Uterus (tissue), 3 donors: ENCODE measurements at regions not wholly inside any gene's neighbourhood (a gene's known extent, or its start where the extent isn't known, plus 50 kb on each side); places are given as distances from the start of the nearest gene placed in this dataset.

Experiments
- DNase-seq, 2 donors: peaks; one replicate each; pipeline ENCODE4 v3.0.0-alpha.2; 2019 to 2020
- H3K27ac ChIP-seq, 2 donors: fragments of 200-600 bp; sonication (generic); 1 replicate in 1 of 2; 2 replicates in 1 of 2; pipeline ENCODE4 v1.5.1; 2016 to 2018
- H3K27me3 ChIP-seq, 2 donors: fragments of 200-600 bp; sonication (generic); one replicate each; pipeline ENCODE4 v1.5.1; 2018 to 2019; ENCODE audit warnings: control low read depth in 1 of 2
- H3K36me3 ChIP-seq, 2 donors: fragments of 200-600 bp; sonication (generic); one replicate each; pipeline ENCODE4 v1.5.1; 2019; ENCODE audit warnings: control low read depth in 1 of 2
- H3K4me1 ChIP-seq, 2 donors: fragments of 200-600 bp; sonication (generic); one replicate each; pipeline ENCODE4 v1.5.1; 2018 to 2019; ENCODE audit warnings: control low read depth in 1 of 2
- H3K4me3 ChIP-seq, 2 donors: fragments of 200-600 bp; sonication (generic); 1 replicate in 1 of 2; 2 replicates in 1 of 2; pipeline ENCODE4 v1.5.1; 2018 to 2019; ENCODE audit warnings: mild to moderate bottlenecking in 1 of 2
- H3K9me3 ChIP-seq, 2 donors: fragments of 200-600 bp; sonication (generic); one replicate each; pipeline ENCODE4 v1.5.1; 2019; ENCODE audit warnings: control low read depth in 1 of 2
- CTCF ChIP-seq, 4 experiments: fragments of 200-600 bp in 2 of 4; fragments of 450-650 bp in 2 of 4; sonication (generic) in 2 of 4; IDR thresholded peaks; one replicate each; pipeline ENCODE4 v1.5.1; 2016 to 2019; ENCODE audit warnings: antibody characterized with exemption in 4 of 4, mild to moderate bottlenecking in 2 of 4, moderate library complexity in 1 of 4
- POLR2A ChIP-seq, 2 donors: fragments of 450-650 bp; IDR thresholded peaks; one replicate each; pipeline ENCODE4 v1.6.1; 2016; ENCODE audit warnings: antibody characterized with exemption in 2 of 2, mild to moderate bottlenecking in 1 of 2, moderate library complexity in 1 of 2
- intact Hi-C: fragments of 100-400 bp; cut with DNase I; formaldehyde crosslinking; loops from one replicate; pipeline ENCODE4 v1.15.1; 2023; ENCODE audit warnings: low total_unique reads
- donor health status: DM: yes; HTN: yes; CAD: no.

DNA sequence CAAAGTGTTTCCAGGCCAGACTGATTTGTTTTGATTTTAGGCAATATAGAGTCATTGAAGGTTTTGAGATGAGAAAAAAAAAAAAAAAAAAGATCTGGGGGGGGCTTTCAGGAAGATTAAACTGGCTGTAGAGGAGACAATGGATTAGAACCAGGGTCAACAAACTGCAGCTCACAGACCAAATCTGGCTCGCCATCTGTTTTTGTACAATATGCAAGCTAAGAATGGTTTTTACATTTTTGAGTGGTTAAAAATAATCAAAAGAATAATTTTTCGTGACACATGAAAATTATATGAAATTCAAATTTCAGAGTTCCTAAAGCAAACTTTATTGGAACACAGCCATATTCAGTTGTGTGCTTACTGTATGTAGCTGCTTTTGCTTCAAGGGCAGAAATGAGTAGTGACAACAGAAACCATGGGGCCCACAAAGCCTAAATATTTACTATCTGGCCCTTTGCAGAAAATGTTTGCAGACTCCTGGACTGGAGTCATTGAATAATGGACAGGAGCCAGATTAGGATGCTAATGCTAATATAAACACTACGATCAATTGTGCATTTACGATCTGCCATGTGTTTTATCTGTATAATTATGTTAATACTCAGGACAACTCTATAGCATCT is 375.7 kb upstream of the DAB1 start:
- H3K4me1 ChIP-seq, result no peaks in the 10 kb centered on the region
- no peak for DNase-seq
- no peak overlapping the region for H3K4me3 ChIP-seq
- no peak overlapping the region for H3K27ac ChIP-seq
- intact Hi-C loops, result no loop called here
- no peaks in the 10 kb centered on the region for H3K27me3 ChIP-seq
- no peaks in the 10 kb centered on the region for H3K9me3 ChIP-seq
- no peaks in the 10 kb centered on the region for H3K36me3 ChIP-seq
- TF ChIP-seq POLR2A (IDR thresholded peaks at IDR 0.05) (no peak), CTCF (IDR thresholded peaks at IDR 0.05) (no peak)

DNA sequence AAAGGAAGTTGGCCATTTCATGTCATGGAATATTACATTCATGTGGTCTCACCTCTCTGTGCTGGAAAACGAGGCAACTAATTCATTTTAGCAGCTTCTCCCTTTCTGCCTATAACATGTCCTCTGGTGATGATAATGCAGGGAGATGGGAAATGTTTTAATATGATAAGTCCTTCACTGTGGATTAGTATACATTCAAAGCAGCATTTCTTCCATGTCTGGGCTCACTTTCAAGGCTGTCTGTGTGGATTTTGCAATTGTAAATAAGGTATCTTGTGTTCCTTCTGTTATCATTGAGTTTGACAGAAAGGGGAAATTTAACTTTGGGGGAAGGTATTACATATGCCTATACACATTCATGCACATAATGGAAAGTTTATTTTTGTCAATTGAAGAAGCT is 374.7 kb upstream of the DAB1 start:
- no peak for TF ChIP-seq CTCF (IDR thresholded peaks at IDR 0.05)
- no peak for TF ChIP-seq POLR2A (IDR thresholded peaks at IDR 0.05)
- H3K27ac ChIP-seq, result no peak overlapping the region
- DNase-seq, result no peak
- no peaks in the 10 kb centered on the region for H3K4me1 ChIP-seq
- H3K9me3 ChIP-seq, result no peaks in the 10 kb centered on the region
- H3K36me3 ChIP-seq, result no peaks in the 10 kb centered on the region
- no peaks in the 10 kb centered on the region for H3K27me3 ChIP-seq
- intact Hi-C loops, result no loop called here
- no peak overlapping the region for H3K4me3 ChIP-seq

DNA sequence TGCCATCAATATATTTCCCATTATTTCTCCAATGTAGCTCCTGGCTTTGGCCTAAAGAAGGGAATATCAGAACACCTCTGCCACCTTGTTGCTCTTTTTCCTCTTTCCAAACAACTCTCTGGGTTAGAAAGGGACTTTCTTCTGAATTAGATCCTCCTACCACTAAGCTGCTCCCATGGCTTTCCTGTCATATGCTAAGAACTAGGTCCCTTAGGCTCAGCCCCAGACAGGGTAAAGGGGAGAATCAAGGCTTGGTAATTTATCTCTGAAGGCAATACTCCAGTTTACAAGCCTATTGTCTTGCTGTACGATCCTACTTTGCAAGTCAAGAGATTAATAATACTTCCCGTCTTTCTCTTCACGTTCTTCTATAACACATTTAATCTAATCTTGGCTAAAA is 373.2 kb upstream of the DAB1 start:
- H3K27ac ChIP-seq, result no peak overlapping the region
- DNase-seq, result no peak
- H3K4me1 ChIP-seq, result no peaks in the 10 kb centered on the region
- TF ChIP-seq POLR2A (IDR thresholded peaks at IDR 0.05), result no peak
- intact Hi-C loops, result no loop called here
- no peaks in the 10 kb centered on the region for H3K9me3 ChIP-seq
- H3K27me3 ChIP-seq, result no peaks in the 10 kb centered on the region
- no peaks in the 10 kb centered on the region for H3K36me3 ChIP-seq
- H3K4me3 ChIP-seq, result no peak overlapping the region

DNA sequence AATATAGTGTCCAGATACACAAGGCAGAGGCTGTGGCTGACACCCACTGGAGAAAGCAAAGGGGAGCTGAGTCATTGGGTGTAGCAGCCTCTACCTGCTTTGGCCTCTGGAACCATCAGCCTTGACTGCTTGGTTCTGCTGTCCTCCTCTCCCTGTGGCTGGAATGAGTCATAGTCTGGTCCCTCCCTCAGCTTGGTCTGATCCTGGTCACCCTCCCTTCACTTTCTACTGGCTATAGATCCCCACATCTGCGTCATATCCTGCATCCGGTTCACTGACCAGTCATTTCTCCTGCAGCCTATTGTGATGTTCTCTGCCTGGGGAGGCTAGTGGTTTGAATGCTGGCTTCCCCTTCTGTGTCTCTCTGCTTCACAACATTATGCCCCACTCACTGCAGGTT is 372.8 kb upstream of the DAB1 start:
- no peak for DNase-seq
- Histone ChIP-seq H3K4me1 (no peaks in the 10 kb centered on the region), H3K27ac (no peak overlapping the region), H3K27me3 (no peaks in the 10 kb centered on the region), H3K36me3 (no peaks in the 10 kb centered on the region), H3K4me3 (no peak overlapping the region), H3K9me3 (no peaks in the 10 kb centered on the region)
- TF ChIP-seq CTCF (IDR thresholded peaks at IDR 0.05), result no peak
- no peak for TF ChIP-seq POLR2A (IDR thresholded peaks at IDR 0.05)
- intact Hi-C loops, result no loop called here

DNA sequence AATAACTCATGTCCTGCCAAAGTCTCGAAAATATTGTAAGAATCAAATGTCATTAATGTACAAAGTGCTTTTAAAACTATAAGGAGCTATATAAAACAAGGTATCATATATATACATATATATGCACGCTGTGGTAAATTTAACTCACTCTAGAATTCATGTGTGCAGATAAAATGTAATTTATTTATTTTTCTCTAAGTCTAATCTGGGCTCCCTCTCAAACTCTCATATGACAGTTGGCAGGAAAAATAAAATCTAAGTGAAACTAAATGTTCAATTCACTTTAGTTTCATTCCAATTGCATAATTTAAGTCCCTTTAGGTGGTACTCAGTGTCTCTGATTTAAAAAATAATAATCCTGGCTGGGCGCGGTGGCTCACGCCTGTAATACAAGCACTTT is 372.0 kb upstream of the DAB1 start:
- no peak overlapping the region for H3K27ac ChIP-seq
- no peak for TF ChIP-seq CTCF (IDR thresholded peaks at IDR 0.05)
- no peak for TF ChIP-seq POLR2A (IDR thresholded peaks at IDR 0.05)
- H3K4me1 ChIP-seq, result no peaks in the 10 kb centered on the region
- no peak for DNase-seq
- no peak overlapping the region for H3K4me3 ChIP-seq
- intact Hi-C loops, result no loop called here
- H3K27me3 ChIP-seq, result no peaks in the 10 kb centered on the region
- no peaks in the 10 kb centered on the region for H3K36me3 ChIP-seq
- H3K9me3 ChIP-seq, result no peaks in the 10 kb centered on the region

DNA sequence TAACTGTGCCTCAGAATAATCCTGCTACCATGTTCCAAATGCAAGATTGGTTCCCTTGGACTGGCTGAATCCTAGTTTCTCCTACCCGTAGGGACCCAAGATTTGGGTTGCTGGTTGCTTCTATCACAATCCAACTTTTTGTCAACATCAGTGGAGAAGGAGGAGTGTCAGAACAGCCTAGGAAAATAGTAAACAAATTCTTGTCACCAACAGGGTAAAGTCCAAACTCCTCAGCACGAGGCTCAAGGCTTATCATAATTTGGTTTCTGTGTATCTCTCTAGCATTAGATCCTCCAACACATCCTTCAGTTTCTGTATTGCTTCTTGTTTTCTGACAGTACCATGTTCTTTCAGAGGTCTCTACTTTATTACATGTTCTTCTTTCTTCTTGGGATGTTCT is 370.2 kb upstream of the DAB1 start:
- no peaks in the 10 kb centered on the region for H3K9me3 ChIP-seq
- H3K27me3 ChIP-seq, result no peaks in the 10 kb centered on the region
- no peaks in the 10 kb centered on the region for H3K36me3 ChIP-seq
- H3K4me3 ChIP-seq, result no peak overlapping the region
- intact Hi-C loops, result no loop called here
- no peak for TF ChIP-seq CTCF (IDR thresholded peaks at IDR 0.05)
- TF ChIP-seq POLR2A (IDR thresholded peaks at IDR 0.05), result no peak
- no peak for DNase-seq
- H3K4me1 ChIP-seq, result no peaks in the 10 kb centered on the region
- H3K27ac ChIP-seq, result no peak overlapping the region
